AG10803 (cell line): ENCODE measurements at regions not wholly inside any gene's neighbourhood (a gene's known extent, or its start where the extent isn't known, plus 50 kb on each side); places are given as distances from the start of the nearest gene placed in this dataset.

Experiments used
- DNase-seq: peaks from one replicate; pipeline ENCODE4 v3.0.0; 2010; ENCODE audit warnings: low read depth
- H3K4me3 ChIP-seq: 2 replicates; pipeline ENCODE4 v1.5.1; 2011; ENCODE audit warnings: mild to moderate bottlenecking, low read length, control low read depth
- TF ChIP-seq, protein P1 (sequence below): conservative IDR thresholded peaks from 2 replicates; pipeline ENCODE4 v1.5.1; 2011; ENCODE audit warnings: mild to moderate bottlenecking, low read length, control low read depth, inconsistent platforms

DNA sequence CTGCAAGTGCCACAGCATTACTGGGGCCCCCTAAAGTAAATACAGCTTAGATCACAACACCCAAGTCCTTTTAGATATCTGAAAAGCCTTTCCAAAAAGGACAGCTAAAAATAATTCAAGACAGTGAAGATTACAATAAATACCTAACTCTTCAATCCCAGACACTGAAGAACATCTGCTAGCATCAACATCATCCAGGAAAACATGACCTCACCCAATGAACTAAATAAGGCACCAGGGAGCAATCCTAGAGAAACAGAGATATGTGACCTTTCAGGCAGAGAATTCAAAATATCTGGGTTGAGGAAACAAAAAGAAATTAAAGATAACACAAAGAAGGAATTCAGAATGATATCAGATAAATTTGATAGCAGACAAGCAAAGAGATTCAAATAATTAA, 71.7 kb upstream of the TTC14 start:
- no peak overlapping the region for H3K4me3 ChIP-seq
- TF ChIP-seq, protein P1, sequence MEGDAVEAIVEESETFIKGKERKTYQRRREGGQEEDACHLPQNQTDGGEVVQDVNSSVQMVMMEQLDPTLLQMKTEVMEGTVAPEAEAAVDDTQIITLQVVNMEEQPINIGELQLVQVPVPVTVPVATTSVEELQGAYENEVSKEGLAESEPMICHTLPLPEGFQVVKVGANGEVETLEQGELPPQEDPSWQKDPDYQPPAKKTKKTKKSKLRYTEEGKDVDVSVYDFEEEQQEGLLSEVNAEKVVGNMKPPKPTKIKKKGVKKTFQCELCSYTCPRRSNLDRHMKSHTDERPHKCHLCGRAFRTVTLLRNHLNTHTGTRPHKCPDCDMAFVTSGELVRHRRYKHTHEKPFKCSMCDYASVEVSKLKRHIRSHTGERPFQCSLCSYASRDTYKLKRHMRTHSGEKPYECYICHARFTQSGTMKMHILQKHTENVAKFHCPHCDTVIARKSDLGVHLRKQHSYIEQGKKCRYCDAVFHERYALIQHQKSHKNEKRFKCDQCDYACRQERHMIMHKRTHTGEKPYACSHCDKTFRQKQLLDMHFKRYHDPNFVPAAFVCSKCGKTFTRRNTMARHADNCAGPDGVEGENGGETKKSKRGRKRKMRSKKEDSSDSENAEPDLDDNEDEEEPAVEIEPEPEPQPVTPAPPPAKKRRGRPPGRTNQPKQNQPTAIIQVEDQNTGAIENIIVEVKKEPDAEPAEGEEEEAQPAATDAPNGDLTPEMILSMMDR, result no peak
- DNase-seq, result no peak

DNA sequence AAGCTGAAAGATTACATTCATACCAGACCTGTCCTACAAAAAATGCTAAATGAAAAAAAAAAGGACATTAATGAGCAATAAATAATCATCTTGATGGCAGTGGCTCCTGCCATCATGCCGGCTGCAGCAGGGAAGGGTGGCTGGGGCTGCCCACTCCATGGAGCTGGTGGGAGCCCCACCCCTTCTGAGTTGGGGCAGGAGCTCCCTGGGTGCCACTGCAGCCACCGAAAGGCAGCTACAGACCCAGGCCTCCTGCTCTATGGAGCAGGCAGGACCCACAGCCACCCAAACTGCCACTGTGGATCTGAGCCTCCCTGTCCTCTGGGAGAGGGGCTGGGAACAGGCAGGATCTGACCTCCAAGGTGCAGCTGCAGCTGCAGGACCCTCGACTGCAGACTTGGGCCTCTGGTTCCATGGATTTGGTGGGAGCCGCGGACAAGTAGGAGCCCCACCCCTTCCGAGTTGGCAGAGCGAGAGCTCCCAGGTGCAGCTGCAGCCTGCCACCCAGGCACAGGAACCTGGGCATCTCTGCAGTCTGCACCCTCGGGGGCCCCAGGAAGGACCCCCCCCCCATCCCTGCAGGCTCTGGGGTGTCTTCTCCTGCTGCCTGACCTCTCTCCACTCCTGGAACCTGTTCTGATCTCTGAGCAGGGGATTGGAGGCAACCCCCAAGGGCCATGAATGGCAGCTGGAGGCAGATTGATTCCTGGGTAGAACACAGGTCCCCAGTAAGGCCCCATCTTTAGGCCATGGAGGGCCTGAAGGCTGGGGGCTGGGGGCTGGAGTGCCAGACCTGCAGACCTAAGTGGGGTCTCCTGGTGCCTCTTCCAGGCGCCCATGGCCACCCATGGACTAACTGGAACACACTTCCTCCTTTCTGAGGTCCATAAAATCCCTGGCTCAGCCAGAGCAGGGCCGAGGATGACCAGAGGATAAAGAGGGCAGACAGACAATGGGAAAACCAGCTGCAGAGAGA, 70.4 kb upstream of the TTC14 start:
- no peak for DNase-seq
- TF ChIP-seq, protein P1, result no peak
- no peak overlapping the region for H3K4me3 ChIP-seq

DNA sequence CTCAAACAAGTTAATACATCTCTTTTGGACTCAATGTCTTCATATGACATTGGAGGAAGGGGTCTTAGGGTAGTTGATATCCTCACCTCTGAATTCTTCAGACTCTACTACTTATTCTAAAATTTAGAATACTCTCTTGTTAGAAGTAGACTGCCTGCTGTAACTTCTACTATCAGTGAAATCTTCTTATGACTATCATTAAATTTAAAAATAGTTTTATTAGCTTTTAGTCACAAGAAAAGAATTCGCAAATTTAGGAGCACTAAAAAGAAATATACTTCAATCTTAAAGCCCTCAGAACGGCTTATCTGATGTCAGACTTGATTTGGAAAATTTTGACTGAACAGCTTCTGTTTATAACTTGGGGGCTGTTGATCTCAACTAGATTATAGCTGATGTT, 67.1 kb upstream of the TTC14 start:
- TF ChIP-seq, protein P1, result no peak
- DNase-seq, result no peak
- H3K4me3 ChIP-seq, result no peak overlapping the region

DNA sequence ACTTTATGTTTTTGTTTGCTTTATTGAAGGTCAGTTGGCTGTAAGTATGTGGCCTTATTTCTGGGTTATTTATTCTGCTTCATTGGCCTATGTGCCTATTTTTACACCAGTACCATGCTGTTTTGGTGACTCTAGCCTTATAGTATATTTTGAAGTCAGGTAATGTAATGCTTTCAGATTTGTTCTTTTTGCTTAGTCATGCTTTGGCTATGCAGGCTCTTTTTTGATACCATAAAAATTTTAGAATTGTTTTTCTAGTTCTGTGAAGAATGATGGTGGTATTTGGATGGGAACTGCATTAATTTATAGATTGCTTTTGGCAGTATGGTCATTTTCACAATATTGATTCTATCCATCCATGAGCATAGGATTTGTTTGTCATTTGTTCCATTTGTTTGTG, 63.5 kb upstream of the TTC14 start:
- no peak for DNase-seq
- TF ChIP-seq, protein P1, result no peak
- no peak overlapping the region for H3K4me3 ChIP-seq

DNA sequence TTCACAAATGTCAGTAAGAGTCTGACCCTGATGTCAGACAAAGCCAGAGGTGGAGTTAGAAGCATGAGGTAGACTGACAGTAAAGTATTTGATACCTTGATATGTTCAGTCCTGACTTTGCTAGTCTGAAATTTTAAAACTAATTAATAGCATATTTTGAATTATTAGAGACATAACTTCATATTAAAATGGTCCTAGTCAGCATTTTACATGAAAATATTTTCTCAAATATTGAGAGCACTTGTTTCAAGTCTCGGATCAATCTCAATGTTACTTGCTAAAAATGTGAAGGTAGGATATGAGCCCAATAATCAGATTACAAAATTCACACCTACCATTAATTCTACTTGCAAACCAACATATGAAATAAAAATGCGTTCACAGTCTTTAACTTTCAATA, 58.1 kb upstream of the TTC14 start:
- no peak for DNase-seq
- no peak overlapping the region for H3K4me3 ChIP-seq
- TF ChIP-seq, protein P1, result no peak

DNA sequence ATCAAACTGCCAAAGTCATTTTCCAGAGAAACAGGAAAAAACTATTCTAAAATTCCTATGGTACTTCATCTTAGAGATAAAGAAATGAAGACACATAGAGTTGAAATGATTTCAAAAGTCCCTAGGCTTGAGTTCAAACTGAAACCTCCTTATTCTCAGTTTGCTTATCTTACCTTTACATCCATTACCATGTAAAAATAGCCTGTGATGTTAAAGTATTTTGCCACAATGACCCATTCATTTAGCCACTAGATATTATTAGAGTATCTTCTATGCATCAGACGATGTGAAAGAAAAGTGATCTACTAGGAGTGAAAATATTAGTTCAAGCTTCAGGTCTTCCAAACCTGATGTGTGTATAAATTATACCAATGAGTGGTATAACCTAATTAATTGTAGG, 55.1 kb upstream of the TTC14 start:
- TF ChIP-seq, protein P1, result no peak
- no peak overlapping the region for H3K4me3 ChIP-seq
- no peak for DNase-seq

DNA sequence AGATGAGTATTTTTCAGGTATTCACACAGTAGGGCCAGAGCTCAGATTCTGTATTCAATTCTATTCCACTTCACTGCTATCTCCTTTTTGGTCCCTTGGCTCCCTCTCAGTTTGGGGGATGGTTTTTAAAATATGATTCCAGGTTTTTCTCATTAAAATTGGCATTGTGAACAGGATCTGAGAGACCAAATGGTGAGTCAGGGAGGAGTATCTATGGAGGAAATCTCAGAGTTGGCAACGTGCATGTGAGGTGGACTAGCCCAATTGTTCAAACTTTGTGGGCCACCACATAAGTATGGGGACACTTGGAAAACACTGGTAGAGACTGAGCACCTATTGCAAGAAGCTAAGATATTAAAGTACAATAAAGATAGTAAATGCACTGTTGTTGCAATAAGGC, 53.9 kb upstream of the TTC14 start:
- peak; percentile 22 for DNase-seq
- TF ChIP-seq, protein P1, result no peak
- H3K4me3 ChIP-seq, result no peak overlapping the region
